ENCODE measurements at regions not wholly inside any gene's neighbourhood (a gene's known extent, or its start where the extent isn't known, plus 50 kb on each side); places are given as distances from the start of the nearest gene placed in this dataset.

- DNase-seq: no peak
- TF ChIP-seq, protein P1, sequence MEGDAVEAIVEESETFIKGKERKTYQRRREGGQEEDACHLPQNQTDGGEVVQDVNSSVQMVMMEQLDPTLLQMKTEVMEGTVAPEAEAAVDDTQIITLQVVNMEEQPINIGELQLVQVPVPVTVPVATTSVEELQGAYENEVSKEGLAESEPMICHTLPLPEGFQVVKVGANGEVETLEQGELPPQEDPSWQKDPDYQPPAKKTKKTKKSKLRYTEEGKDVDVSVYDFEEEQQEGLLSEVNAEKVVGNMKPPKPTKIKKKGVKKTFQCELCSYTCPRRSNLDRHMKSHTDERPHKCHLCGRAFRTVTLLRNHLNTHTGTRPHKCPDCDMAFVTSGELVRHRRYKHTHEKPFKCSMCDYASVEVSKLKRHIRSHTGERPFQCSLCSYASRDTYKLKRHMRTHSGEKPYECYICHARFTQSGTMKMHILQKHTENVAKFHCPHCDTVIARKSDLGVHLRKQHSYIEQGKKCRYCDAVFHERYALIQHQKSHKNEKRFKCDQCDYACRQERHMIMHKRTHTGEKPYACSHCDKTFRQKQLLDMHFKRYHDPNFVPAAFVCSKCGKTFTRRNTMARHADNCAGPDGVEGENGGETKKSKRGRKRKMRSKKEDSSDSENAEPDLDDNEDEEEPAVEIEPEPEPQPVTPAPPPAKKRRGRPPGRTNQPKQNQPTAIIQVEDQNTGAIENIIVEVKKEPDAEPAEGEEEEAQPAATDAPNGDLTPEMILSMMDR (IDR thresholded peaks at IDR 0.05; ENCODE audit: low read depth, low read length, missing control alignments): no peak
- no peak overlapping the region for H3K4me3 ChIP-seq (ENCODE audit: low read depth, low read length)
- H3K27ac ChIP-seq: no peak overlapping the region
- H3K36me3 ChIP-seq (replicated peaks): no peaks in the 10 kb centered on the region
- no peaks in the 10 kb centered on the region for H3K27me3 ChIP-seq (replicated peaks)
- in situ Hi-C loops (cut with HindIII; ENCODE audit: low pct_ligation_motif_present, low sequenced_read_pairs): no loop called here
These were observed 233.8 kb upstream of the SKOR2 start for GRCh38 chr18:47485221-47485797.

GRCh38 chr18:47484068-47484467 lies 232.6 kb upstream of the SKOR2 start:
- Histone ChIP-seq H3K27ac (no peak overlapping the region), H3K27me3 (replicated peaks) (no peaks in the 10 kb centered on the region), H3K36me3 (replicated peaks) (no peaks in the 10 kb centered on the region), H3K4me3 (ENCODE audit: low read depth, low read length) (no peak overlapping the region)
- no peak for DNase-seq
- TF ChIP-seq, protein P1 (IDR thresholded peaks at IDR 0.05; ENCODE audit: low read depth, low read length, missing control alignments): no peak
- in situ Hi-C loops (cut with HindIII; ENCODE audit: low pct_ligation_motif_present, low sequenced_read_pairs): no loop called here

GRCh38 chr18:47480166-47480565 lies 228.7 kb upstream of the SKOR2 start:
- no peak for DNase-seq
- Histone ChIP-seq H3K27ac (no peak overlapping the region), H3K4me3 (ENCODE audit: low read depth, low read length) (no peak overlapping the region), H3K27me3 (replicated peaks) (no peaks in the 10 kb centered on the region), H3K36me3 (replicated peaks) (no peaks in the 10 kb centered on the region)
- TF ChIP-seq, protein P1 (IDR thresholded peaks at IDR 0.05; ENCODE audit: low read depth, low read length, missing control alignments): no peak
- in situ Hi-C loops (cut with HindIII; ENCODE audit: low pct_ligation_motif_present, low sequenced_read_pairs): no loop called here

GRCh38 chr18:47471784-47472183 lies 220.3 kb upstream of the SKOR2 start:
- H3K36me3 ChIP-seq (replicated peaks): no peaks in the 10 kb centered on the region
- no peak overlapping the region for H3K27ac ChIP-seq
- no peak for DNase-seq
- in situ Hi-C loops (cut with HindIII; ENCODE audit: low pct_ligation_motif_present, low sequenced_read_pairs): no loop called here
- TF ChIP-seq, protein P1 (IDR thresholded peaks at IDR 0.05; ENCODE audit: low read depth, low read length, missing control alignments): no peak
- H3K4me3 ChIP-seq (ENCODE audit: low read depth, low read length): no peak overlapping the region
- H3K27me3 ChIP-seq (replicated peaks): no peaks in the 10 kb centered on the region

- H3K27ac ChIP-seq: no peak overlapping the region
- H3K4me3 ChIP-seq (ENCODE audit: low read depth, low read length): no peak overlapping the region
- in situ Hi-C loops (cut with HindIII; ENCODE audit: low pct_ligation_motif_present, low sequenced_read_pairs): no loop called here
- TF ChIP-seq, protein P1 (IDR thresholded peaks at IDR 0.05; ENCODE audit: low read depth, low read length, missing control alignments): no peak
- H3K27me3 ChIP-seq (replicated peaks): no peaks in the 10 kb centered on the region
- no peak for DNase-seq
- H3K36me3 ChIP-seq (replicated peaks): no peaks in the 10 kb centered on the region
These were observed 219.5 kb upstream of the SKOR2 start for GRCh38 chr18:47470941-47471340.

DNA sequence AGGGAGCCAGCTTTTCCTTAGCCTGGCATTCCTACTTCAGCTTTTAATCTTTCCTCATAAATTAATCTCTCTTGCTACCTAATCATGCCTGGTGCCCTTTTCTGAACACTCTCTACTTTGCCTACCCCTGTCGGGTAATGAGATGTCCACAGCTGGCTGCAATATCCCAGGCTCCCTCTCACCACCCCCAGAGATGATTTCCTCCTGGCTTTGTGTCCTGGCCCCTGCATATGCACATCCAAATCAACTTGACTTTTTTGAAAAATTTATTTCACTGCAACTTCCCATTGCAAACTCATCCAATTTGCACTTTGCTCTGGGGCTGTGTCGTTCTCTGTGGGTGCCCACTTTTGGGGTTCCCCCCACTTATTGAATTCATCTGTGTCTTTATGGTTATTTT lies 218.1 kb upstream of the SKOR2 start:
- TF ChIP-seq, protein P1 (IDR thresholded peaks at IDR 0.05; ENCODE audit: low read depth, low read length, missing control alignments): no peak
- H3K27me3 ChIP-seq (replicated peaks): no peaks in the 10 kb centered on the region
- H3K4me3 ChIP-seq (ENCODE audit: low read depth, low read length): no peak overlapping the region
- H3K36me3 ChIP-seq (replicated peaks): no peaks in the 10 kb centered on the region
- no peak overlapping the region for H3K27ac ChIP-seq
- DNase-seq: no peak
- in situ Hi-C loops (cut with HindIII; ENCODE audit: low pct_ligation_motif_present, low sequenced_read_pairs): no loop called here
